SK-N-SH (cell line): ENCODE measurements at regions not wholly inside any gene's neighbourhood (a gene's known extent, or its start where the extent isn't known, plus 50 kb on each side); places are given as distances from the start of the nearest gene placed in this dataset.

Source experiments
- CTCF ChIP-seq: fragments of 200-600 bp; sonication (generic); IDR thresholded peaks from 2 replicates; pipeline ENCODE4 v1.6.1; 2017; ENCODE audit warnings: antibody characterized with exemption, mild to moderate bottlenecking, moderate library complexity
- EP300 ChIP-seq, 2 experiments: IDR thresholded peaks; 2 replicates each; pipeline versions ENCODE4 v1.4.0 to v1.6.1; 2012; ENCODE audit warnings: borderline replicate concordance in 1 of 2, low read depth in 1 of 2, low read length in 1 of 2
- FOSL2 ChIP-seq: IDR thresholded peaks from 2 replicates; pipeline ENCODE4 v1.4.0; 2012; ENCODE audit warnings: low read depth, mild to moderate bottlenecking, moderate library complexity, borderline replicate concordance
- FOXJ3 ChIP-seq: sonication (generic); formaldehyde crosslinking; IDR thresholded peaks from 2 replicates; pipeline ENCODE4 v1.5.1; 2020; ENCODE audit warnings: mild to moderate bottlenecking, missing genetic modification reagents
- MXI1 ChIP-seq: IDR thresholded peaks from 2 replicates; pipeline ENCODE4 v1.6.1; 2012; ENCODE audit warnings: mild to moderate bottlenecking, low read depth, low read length, improper control_type of control experiment
- RAD21 ChIP-seq: IDR thresholded peaks from 2 replicates; pipeline ENCODE4 v1.6.1; 2012; ENCODE audit warnings: mild to moderate bottlenecking, low read length
- ZBTB33 ChIP-seq: IDR thresholded peaks from 2 replicates; pipeline ENCODE4 v1.4.0; 2012; ENCODE audit warnings: low read depth, borderline replicate concordance

GRCh38 chr5:139742173-139742903 lies 53.3 kb upstream of the PSD2 start:
- TF ChIP-seq FOXJ3 (CRISPR knock-in tag) (no peak), CTCF (no peak), MXI1 (no peak), FOSL2 (no peak), EP300 (IDR thresholded peaks at IDR 0.05; ENCODE audit: borderline replicate concordance in 1 of 2, low read depth in 1 of 2, low read length in 1 of 2) (no peak), ZBTB33 (no peak), RAD21 (no peak)
